Ishikawa (cell line): ENCODE measurements at regions not wholly inside any gene's neighbourhood (a gene's known extent, or its start where the extent isn't known, plus 50 kb on each side); places are given as distances from the start of the nearest gene placed in this dataset.

Experiments used
- CEBPB ChIP-seq: IDR thresholded peaks from 2 replicates; pipeline ENCODE4 v1.6.1; 2012
- EGR1 ChIP-seq: IDR thresholded peaks from 2 replicates; pipeline ENCODE4 v1.6.1; 2012
- EP300 ChIP-seq: IDR thresholded peaks from 2 replicates; pipeline ENCODE4 v1.6.1; 2012; ENCODE audit warnings: borderline replicate concordance
- FOXM1 ChIP-seq: IDR thresholded peaks from 2 replicates; pipeline ENCODE4 v1.6.1; 2012; ENCODE audit warnings: low read depth, borderline replicate concordance
- MAX ChIP-seq: IDR thresholded peaks from 2 replicates; pipeline ENCODE4 v1.6.1; 2012
- NFIC ChIP-seq: IDR thresholded peaks from 2 replicates; pipeline ENCODE4 v1.6.1; 2012
- RAD21 ChIP-seq: IDR thresholded peaks from 2 replicates; pipeline ENCODE4 v1.6.1; 2012; ENCODE audit warnings: low read depth
- REST ChIP-seq: IDR thresholded peaks from 2 replicates; pipeline ENCODE4 v1.6.1; 2012; ENCODE audit warnings: low read depth, mild to moderate bottlenecking
- TAF1 ChIP-seq: IDR thresholded peaks from 2 replicates; pipeline ENCODE4 v1.6.1; 2012; ENCODE audit warnings: low read depth, mild to moderate bottlenecking
- TCF12 ChIP-seq: IDR thresholded peaks from 2 replicates; pipeline ENCODE4 v1.6.1; 2012; ENCODE audit warnings: low read depth
- USF1 ChIP-seq: IDR thresholded peaks from 2 replicates; pipeline ENCODE4 v1.6.1; 2012
- YY1 ChIP-seq: IDR thresholded peaks from 2 replicates; pipeline ENCODE4 v1.6.1; 2012; ENCODE audit warnings: low read depth
- ZBTB7A ChIP-seq: IDR thresholded peaks from 2 replicates; pipeline ENCODE4 v1.6.1; 2012; ENCODE audit warnings: low read depth

GRCh38 chr18:43904209-43904837, 627.0 kb upstream of the SYT4 start:
- TF ChIP-seq EP300: no peak
- TF ChIP-seq MAX: no peak
- TF ChIP-seq CEBPB: no peak
- no peak for TF ChIP-seq RAD21
- no peak for TF ChIP-seq EGR1
- TF ChIP-seq YY1: no peak
- no peak for TF ChIP-seq REST
- TF ChIP-seq TCF12: no peak
- TF ChIP-seq FOXM1: no peak
- no peak for TF ChIP-seq TAF1
- no peak for TF ChIP-seq USF1
- no peak for TF ChIP-seq ZBTB7A
- no peak for TF ChIP-seq NFIC
